ENCODE measurements at regions not wholly inside any gene's neighbourhood (a gene's known extent, or its start where the extent isn't known, plus 50 kb on each side); places are given as distances from the start of the nearest gene placed in this dataset.
A peak's percentile ranks its signal among the peaks of the same experiment; 100 is the strongest.
"Not testable (repeated sequence)": the region's sequence is repeated elsewhere in the genome, so short reads cannot be mapped to it uniquely, and the experiment has no call there.

DNA sequence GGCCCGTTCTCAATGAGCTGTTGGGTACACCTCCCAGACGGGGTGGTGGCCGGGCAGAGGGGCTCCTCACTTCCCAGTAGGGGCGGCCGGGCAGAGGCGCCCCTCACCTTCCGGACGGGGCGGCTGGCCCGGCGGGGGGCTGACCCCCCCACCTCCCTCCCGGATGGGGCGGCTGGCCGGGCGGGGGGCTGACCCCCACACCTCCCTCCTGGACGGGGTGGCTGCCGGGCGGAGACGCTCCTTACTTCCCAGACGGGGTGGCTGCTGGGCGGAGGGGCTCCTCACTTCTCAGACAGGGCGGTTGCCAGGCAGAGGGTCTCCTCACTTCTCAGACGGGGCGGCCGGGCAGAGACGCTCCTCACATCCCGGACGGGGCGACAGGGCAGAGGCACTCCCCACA lies 644.7 kb upstream of the KCNMB2 start:
- H3K27me3 Mint-ChIP-seq; H3K36me3 Mint-ChIP-seq (ENCODE audit: insufficient read depth); DNase-seq; H3K4me3 Mint-ChIP-seq; ATAC-seq (replicated peaks); H3K4me1 Mint-ChIP-seq (ENCODE audit: low read depth in 2 of 2); H3K27ac Mint-ChIP-seq; H3K9me3 Mint-ChIP-seq: not testable (repeated sequence)

DNA sequence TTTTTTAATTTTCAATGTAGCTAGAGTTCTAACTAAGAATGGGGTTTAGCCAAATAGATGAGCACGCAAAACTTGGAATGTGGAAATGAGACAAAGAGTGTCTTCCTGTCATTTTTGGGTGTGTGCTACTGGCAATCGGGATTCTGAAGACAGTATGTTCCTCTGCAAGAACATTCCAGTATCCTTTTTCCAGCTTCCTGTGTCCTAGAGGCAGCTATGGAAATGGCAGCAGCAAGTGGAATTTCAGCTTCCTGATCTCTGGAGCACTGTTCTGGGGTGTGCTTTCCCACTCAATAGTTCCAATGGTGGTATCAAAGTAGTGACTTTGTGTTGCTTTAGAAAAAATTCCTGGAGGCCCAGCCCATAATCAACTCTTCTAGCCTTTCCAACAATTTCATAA lies 642.9 kb upstream of the KCNMB2 start:
- no peaks in the 10 kb centered on the region for H3K36me3 Mint-ChIP-seq (ENCODE audit: insufficient read depth)
- peak overlapping the region in 1 of 2 donors; percentile 29 for H3K27ac Mint-ChIP-seq
- H3K9me3 Mint-ChIP-seq, result peaks cover 2 to 8% of the 10 kb centered on the region in 2 donors
- no peak overlapping the region for H3K4me3 Mint-ChIP-seq
- DNase-seq (no peak), ATAC-seq (replicated peaks) (no peak)
- H3K27me3 Mint-ChIP-seq, result no peaks in the 10 kb centered on the region
- no peaks in the 10 kb centered on the region for H3K4me1 Mint-ChIP-seq (ENCODE audit: low read depth in 2 of 2)

DNA sequence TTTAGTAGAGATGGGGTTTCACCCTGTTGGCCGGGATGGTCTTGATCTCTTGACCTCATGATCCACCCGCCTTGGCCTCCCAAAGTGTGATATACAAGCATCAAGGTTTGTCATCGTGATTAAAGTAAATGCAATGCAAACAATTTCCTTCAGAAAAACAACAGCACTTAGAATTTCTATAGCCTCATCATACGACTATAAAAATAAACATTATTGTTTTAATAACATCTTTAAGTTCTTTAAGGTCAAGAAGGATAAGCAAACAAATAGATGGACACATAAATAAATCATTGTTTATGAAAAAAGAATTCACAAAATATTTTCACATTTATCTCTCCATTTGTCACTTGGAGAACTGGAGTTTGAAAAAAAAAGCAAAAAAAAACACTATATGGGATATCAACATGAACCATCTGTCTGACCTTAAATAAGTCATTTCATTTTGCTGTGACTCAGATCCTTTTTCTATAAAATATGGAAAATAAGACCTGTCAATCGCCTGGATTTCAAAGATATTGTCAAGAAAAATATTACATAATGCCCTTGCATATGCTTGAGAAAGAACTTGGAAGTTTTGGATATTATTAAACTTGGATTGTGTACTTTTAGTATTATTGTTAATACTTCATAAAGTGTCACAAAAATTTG lies 642.0 kb upstream of the KCNMB2 start:
- DNase-seq (no peak), ATAC-seq (replicated peaks) (no peak)
- Mint-ChIP-seq H3K4me1 (ENCODE audit: low read depth in 2 of 2) (no peaks in the 10 kb centered on the region), H3K9me3 (peaks cover 2 to 8% of the 10 kb centered on the region in 2 donors), H3K4me3 (no peak overlapping the region), H3K27ac (no peak overlapping the region), H3K36me3 (ENCODE audit: insufficient read depth) (no peaks in the 10 kb centered on the region), H3K27me3 (no peaks in the 10 kb centered on the region)

GRCh38 chr3:177898185-177898584 lies 638.1 kb upstream of the KCNMB2 start:
- ATAC-seq (replicated peaks) (no peak), DNase-seq (no peak)
- H3K4me1 Mint-ChIP-seq (ENCODE audit: low read depth in 2 of 2), result no peaks in the 10 kb centered on the region
- no peak overlapping the region for H3K4me3 Mint-ChIP-seq
- no peaks in the 10 kb centered on the region for H3K27me3 Mint-ChIP-seq
- H3K27ac Mint-ChIP-seq, result no peak overlapping the region
- no peaks in the 10 kb centered on the region for H3K36me3 Mint-ChIP-seq (ENCODE audit: insufficient read depth)
- peaks cover 5 to 18% of the 10 kb centered on the region in 2 donors for H3K9me3 Mint-ChIP-seq

GRCh38 chr3:177899275-177900067 lies 636.8 kb upstream of the KCNMB2 start:
- H3K27ac Mint-ChIP-seq, result no peak overlapping the region
- H3K27me3 Mint-ChIP-seq, result no peaks in the 10 kb centered on the region
- no peak for DNase-seq
- ATAC-seq (replicated peaks), result no peak
- H3K9me3 Mint-ChIP-seq, result peaks cover 5 to 18% of the 10 kb centered on the region in 2 donors
- no peaks in the 10 kb centered on the region for H3K4me1 Mint-ChIP-seq (ENCODE audit: low read depth in 2 of 2)
- no peaks in the 10 kb centered on the region for H3K36me3 Mint-ChIP-seq (ENCODE audit: insufficient read depth)
- H3K4me3 Mint-ChIP-seq, result no peak overlapping the region

DNA sequence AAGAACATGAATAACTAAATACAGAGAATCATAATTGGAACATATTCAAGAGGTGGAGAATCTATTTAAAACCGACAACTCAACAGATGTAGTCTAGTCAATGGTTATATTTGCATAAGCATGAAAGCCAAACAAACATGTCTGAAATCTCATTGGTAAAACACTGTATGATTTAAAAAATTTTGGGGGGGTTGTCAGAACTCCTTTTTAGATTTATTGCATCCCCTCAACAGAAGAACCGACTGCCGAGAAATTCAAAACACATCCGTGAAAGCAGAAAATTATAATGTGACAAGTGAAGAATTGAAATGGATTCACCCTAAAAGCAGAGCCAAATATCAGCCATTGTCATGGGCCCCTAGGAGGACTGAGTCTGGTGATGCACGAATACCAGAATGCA lies 633.4 kb upstream of the KCNMB2 start:
- no peak for ATAC-seq (replicated peaks)

GRCh38 chr3:177904621-177905020 lies 631.6 kb upstream of the KCNMB2 start:
- DNase-seq (no peak), ATAC-seq (replicated peaks) (no peak)
- Mint-ChIP-seq H3K4me1 (ENCODE audit: low read depth in 2 of 2) (no peaks in the 10 kb centered on the region), H3K4me3 (no peak overlapping the region), H3K27me3 (no peaks in the 10 kb centered on the region), H3K27ac (no peak overlapping the region), H3K9me3 (peaks cover 4 to 7% of the 10 kb centered on the region in 2 donors), H3K36me3 (ENCODE audit: insufficient read depth) (no peaks in the 10 kb centered on the region)

More for the DNA sequence above, 633.4 kb upstream of the KCNMB2 start:
- no peak overlapping the region for H3K4me3 Mint-ChIP-seq
- no peaks in the 10 kb centered on the region for H3K4me1 Mint-ChIP-seq (ENCODE audit: low read depth in 2 of 2)
- DNase-seq, result no peak
- H3K9me3 Mint-ChIP-seq, result peaks cover 3 to 10% of the 10 kb centered on the region in 2 donors
- H3K27ac Mint-ChIP-seq, result no peak overlapping the region
- H3K36me3 Mint-ChIP-seq (ENCODE audit: insufficient read depth), result no peaks in the 10 kb centered on the region
- H3K27me3 Mint-ChIP-seq, result no peaks in the 10 kb centered on the region

GRCh38 chr3:177905173-177906125 lies 630.8 kb upstream of the KCNMB2 start:
- H3K36me3 Mint-ChIP-seq (ENCODE audit: insufficient read depth), result no peaks in the 10 kb centered on the region
- no peaks in the 10 kb centered on the region for H3K4me1 Mint-ChIP-seq (ENCODE audit: low read depth in 2 of 2)
- no peak overlapping the region for H3K4me3 Mint-ChIP-seq
- ATAC-seq (replicated peaks), result no peak
- peaks cover 0 to 2% of the 10 kb centered on the region in 2 donors for H3K9me3 Mint-ChIP-seq
- no peaks in the 10 kb centered on the region for H3K27me3 Mint-ChIP-seq
- DNase-seq, result no peak
- H3K27ac Mint-ChIP-seq, result no peak overlapping the region

DNA sequence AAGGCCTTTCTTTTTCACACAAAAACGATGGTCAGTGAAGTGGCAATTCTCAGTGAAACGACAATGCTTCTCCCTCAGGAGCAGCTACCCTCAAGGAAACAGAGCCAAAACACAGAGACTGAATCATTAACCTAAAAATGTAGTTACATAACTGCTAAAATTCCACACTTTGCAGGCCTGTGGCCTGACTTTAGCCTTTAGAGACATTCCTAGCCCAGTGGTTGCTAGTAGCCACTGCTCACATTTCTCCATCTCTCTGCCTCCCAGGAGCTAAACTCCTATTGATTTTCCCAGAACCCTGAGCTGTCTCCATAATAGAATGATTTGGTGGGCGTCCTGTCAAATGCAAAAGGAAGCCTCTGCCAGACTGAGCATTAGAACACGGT lies 630.1 kb upstream of the KCNMB2 start:
- Mint-ChIP-seq H3K36me3 (ENCODE audit: insufficient read depth) (no peaks in the 10 kb centered on the region), H3K27me3 (no peaks in the 10 kb centered on the region), H3K4me3 (no peak overlapping the region), H3K27ac (no peak overlapping the region), H3K4me1 (ENCODE audit: low read depth in 2 of 2) (no peaks in the 10 kb centered on the region), H3K9me3 (peaks cover 0 to 2% of the 10 kb centered on the region in 2 donors)
- no peak for DNase-seq
- no peak for ATAC-seq (replicated peaks)

- H3K4me3 Mint-ChIP-seq, result no peak overlapping the region
- no peaks in the 10 kb centered on the region for H3K27me3 Mint-ChIP-seq
These were observed 629.5 kb upstream of the KCNMB2 start for GRCh38 chr3:177906578-177907229.

DNA sequence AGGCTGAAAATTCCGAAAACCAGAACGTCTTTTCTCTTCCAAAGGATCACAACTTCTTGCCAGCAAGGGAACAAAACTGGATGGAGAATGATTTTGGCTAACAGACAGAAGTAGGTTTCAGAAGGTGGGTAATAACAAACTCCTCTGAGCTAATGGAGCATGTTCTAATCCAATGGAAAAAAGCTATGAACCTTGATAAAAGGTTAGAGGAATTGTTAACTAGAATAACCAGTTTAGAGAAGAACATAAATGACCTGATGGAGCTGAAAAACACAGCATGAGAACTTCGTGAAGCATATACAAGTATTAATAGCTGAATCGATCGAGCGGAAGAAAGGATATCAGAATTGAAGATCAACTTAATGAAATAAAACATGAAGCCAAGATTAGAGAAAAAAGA lies 626.7 kb upstream of the KCNMB2 start:
- not testable (repeated sequence) for H3K4me3 Mint-ChIP-seq; ATAC-seq (replicated peaks); H3K27ac Mint-ChIP-seq; DNase-seq; H3K27me3 Mint-ChIP-seq; H3K4me1 Mint-ChIP-seq (ENCODE audit: low read depth in 2 of 2); H3K9me3 Mint-ChIP-seq; H3K36me3 Mint-ChIP-seq (ENCODE audit: insufficient read depth)

More at GRCh38 chr3:177906578-177907229, 629.5 kb upstream of the KCNMB2 start:
- Mint-ChIP-seq H3K9me3 (peaks cover 0 to 2% of the 10 kb centered on the region in 2 donors), H3K4me1 (ENCODE audit: low read depth in 2 of 2) (no peaks in the 10 kb centered on the region), H3K36me3 (ENCODE audit: insufficient read depth) (no peaks in the 10 kb centered on the region), H3K27ac (no peak overlapping the region)
- ATAC-seq (replicated peaks) (no peak), DNase-seq (no peak)

GRCh38 chr3:177914224-177914623 lies 622.0 kb upstream of the KCNMB2 start:
- no peaks in the 10 kb centered on the region for H3K27me3 Mint-ChIP-seq
- no peak overlapping the region for H3K27ac Mint-ChIP-seq
- no peak overlapping the region for H3K4me3 Mint-ChIP-seq
- ATAC-seq (replicated peaks) (no peak), DNase-seq (no peak)
- H3K9me3 Mint-ChIP-seq, result peaks cover 0 to 2% of the 10 kb centered on the region in 2 donors
- H3K36me3 Mint-ChIP-seq (ENCODE audit: insufficient read depth), result no peaks in the 10 kb centered on the region
- H3K4me1 Mint-ChIP-seq (ENCODE audit: low read depth in 2 of 2), result no peaks in the 10 kb centered on the region

- no peak for DNase-seq
- H3K27me3 Mint-ChIP-seq, result no peaks in the 10 kb centered on the region
- no peak overlapping the region for H3K27ac Mint-ChIP-seq
- no peaks in the 10 kb centered on the region for H3K4me1 Mint-ChIP-seq (ENCODE audit: low read depth in 2 of 2)
- ATAC-seq (replicated peaks), result no peak
- no peak overlapping the region for H3K4me3 Mint-ChIP-seq
- no peaks in the 10 kb centered on the region for H3K9me3 Mint-ChIP-seq
- no peaks in the 10 kb centered on the region for H3K36me3 Mint-ChIP-seq (ENCODE audit: insufficient read depth)
These were observed 619.8 kb upstream of the KCNMB2 start for GRCh38 chr3:177916461-177916860.

All from effector memory CD8-positive, alpha-beta T cell (primary cell).